Adrenal gland (tissue), 9 donors: ENCODE measurements at regions not wholly inside any gene's neighbourhood (a gene's known extent, or its start where the extent isn't known, plus 50 kb on each side); places are given as distances from the start of the nearest gene placed in this dataset.
"Not testable (repeated sequence)": the region's sequence is repeated elsewhere in the genome, so short reads cannot be mapped to it uniquely, and the experiment has no call there.

Source experiments
- DNase-seq, 7 donors: peaks; one replicate each; pipeline ENCODE4 v3.0.0-alpha.2; 2019 to 2020
- H3K27ac ChIP-seq, 5 donors: fragments of 200-600 bp; sonication (generic) in 4 of 5; 1 replicate in 3 of 5; 2 replicates in 2 of 5; pipeline versions ENCODE4 v1.5.1 to v1.8.0; 2016 to 2020; ENCODE audit warnings: mild to moderate bottlenecking in 1 of 5
- H3K27me3 ChIP-seq: fragments of 200-600 bp; 2 replicates; pipeline ENCODE4 v1.8.0; 2021
- H3K36me3 ChIP-seq, 2 donors: fragments of 200-600 bp; replicated peaks in 1 of 2; 1 replicate in 1 of 2; 2 replicates in 1 of 2; pipeline versions ENCODE4 v1.5.1 to v1.8.0; 2018 to 2022
- H3K4me1 ChIP-seq, 2 donors: fragments of 200-600 bp; replicated peaks in 1 of 2; 1 replicate in 1 of 2; 2 replicates in 1 of 2; pipeline versions ENCODE4 v1.5.1 to v1.8.0; 2018 to 2021
- H3K4me3 ChIP-seq, 4 donors: fragments of 200-600 bp; sonication (generic) in 3 of 4; one replicate each; pipeline ENCODE4 v1.5.1; 2016 to 2018
- H3K9me3 ChIP-seq, 3 donors: fragments of 200-600 bp; sonication (generic) in 1 of 3; replicated peaks in 1 of 3; 1 replicate in 2 of 3; 2 replicates in 1 of 3; pipeline versions ENCODE4 v1.5.1 to v1.8.0; 2016 to 2021
- CTCF ChIP-seq, 6 experiments: fragments of 450-650 bp in 4 of 6; fragments of 200-600 bp in 2 of 6; sonication (generic) in 1 of 6; IDR thresholded peaks; 1 replicate in 5 of 6; 2 replicates in 1 of 6; pipeline versions ENCODE4 v1.5.1 to v1.8.0; 2016 to 2021; ENCODE audit warnings: antibody characterized with exemption in 6 of 6, mild to moderate bottlenecking in 2 of 6, moderate library complexity in 1 of 6
- POLR2A ChIP-seq, 2 donors: fragments of 450-650 bp; IDR thresholded peaks; one replicate each; pipeline ENCODE4 v1.6.1; 2017; ENCODE audit warnings: antibody characterized with exemption in 2 of 2, mild to moderate bottlenecking in 2 of 2, moderate library complexity in 1 of 2
- WGBS, 4 donors: extraction: QIAGEN DNeasy Blood & Tissue Kit in 2 of 4; methylation state at CpG; one replicate each; pipeline versions ENCODE4 v1.1.5 to v1.1.7; 2013 to 2017; 5-methylcytosine and 5-hydroxymethylcytosine counted together
- intact Hi-C, 2 donors: fragments of 100-400 bp; cut with DNase I; formaldehyde crosslinking; loops; one replicate each; pipeline versions ENCODE4 v1.14.1 to v1.15.0; 2022 to 2023
- donor health status: healthy with polysubstance abuse.
- donor health status: Bipolar disorder and iron deficiency.
- donor health status: DM: yes; HTN: yes; CAD: no.
- donor health status: DM: no; HTN: no; CAD: no.
- donor health status: DM: no; HTN: no; CAD: no.

DNA sequence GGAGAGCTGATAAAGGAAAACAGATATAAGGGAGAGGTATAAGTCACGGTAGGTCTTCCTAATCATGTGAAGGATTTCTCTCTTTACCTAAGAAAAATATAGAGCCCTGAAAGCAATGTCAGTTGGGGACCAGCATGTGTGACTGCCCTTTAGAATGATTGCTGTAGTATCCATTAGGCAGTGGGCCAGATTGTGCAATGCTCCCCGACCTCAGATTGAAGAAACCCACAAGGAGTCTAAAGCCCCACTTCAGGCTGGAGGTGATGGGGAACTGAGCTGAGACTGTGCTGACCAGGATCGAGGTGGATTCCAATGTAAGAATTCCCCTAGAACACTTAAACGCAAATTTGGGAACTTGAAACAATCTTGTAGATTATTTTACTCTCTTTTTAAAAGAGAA, 614.4 kb downstream of the LIG4 start:
- 70 to 81% (median 75%) methylated on average over 4 of the region's 4 CpGs for WGBS, 4 donors
- intact Hi-C loops = no loop called here

DNA sequence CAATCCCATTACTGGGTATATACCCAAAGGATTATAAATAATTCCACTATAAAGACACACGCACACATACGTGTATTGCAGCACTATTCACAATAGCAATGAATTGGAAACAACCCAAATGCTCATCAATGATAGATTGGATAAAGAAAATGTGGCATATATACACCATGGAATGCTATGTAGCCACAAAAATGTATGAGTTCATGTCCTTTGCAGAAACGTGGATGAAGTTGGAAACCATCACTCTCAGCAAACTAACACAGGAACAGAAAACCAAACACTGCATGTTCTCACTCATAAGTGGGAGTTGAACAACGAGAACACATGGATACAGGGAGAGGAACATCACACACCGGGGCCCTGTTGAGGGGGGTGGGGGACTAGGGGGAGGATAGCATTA, 619.0 kb downstream of the LIG4 start:
- H3K4me3 ChIP-seq, H3K4me1 ChIP-seq, H3K36me3 ChIP-seq, H3K27me3 ChIP-seq, H3K9me3 ChIP-seq, intact Hi-C loops, H3K27ac ChIP-seq, DNase-seq: not testable (repeated sequence)
- WGBS, 4 donors = 64 to 75% (median 67%) methylated on average over 5 of the region's 5 CpGs

More for the DNA sequence above, 614.4 kb downstream of the LIG4 start:
- H3K4me1 ChIP-seq = no peaks in the 10 kb centered on the region
- no peaks in the 10 kb centered on the region for H3K27me3 ChIP-seq
- TF ChIP-seq CTCF (IDR thresholded peaks at IDR 0.05) (no peak), POLR2A (IDR thresholded peaks at IDR 0.05) (no peak)
- H3K27ac ChIP-seq = no peak overlapping the region
- no peaks in the 10 kb centered on the region for H3K9me3 ChIP-seq
- no peak overlapping the region for H3K4me3 ChIP-seq
- H3K36me3 ChIP-seq = no peaks in the 10 kb centered on the region
- DNase-seq = no peak

DNA sequence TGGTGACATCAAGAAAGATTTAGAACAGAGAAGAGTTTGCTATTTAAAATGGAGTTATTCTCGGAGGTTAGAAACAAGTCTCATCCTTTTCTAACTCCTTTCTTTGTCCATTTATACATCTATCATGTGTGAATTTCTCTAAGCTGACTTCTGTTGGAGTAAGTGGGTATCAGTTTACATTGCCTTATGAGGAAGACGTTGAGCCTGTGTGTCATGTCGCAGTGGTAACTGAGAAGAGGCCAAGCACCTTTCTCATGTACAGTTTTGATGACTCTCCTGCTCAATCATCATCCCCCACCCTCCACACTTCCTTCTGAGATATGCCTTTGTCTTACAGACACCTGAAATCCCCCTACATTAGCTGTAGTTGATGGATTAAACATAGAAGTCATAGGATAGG, 624.8 kb downstream of the LIG4 start:
- intact Hi-C loops = no loop called here
- H3K27ac ChIP-seq = no peak overlapping the region
- H3K4me3 ChIP-seq = no peak overlapping the region
- H3K9me3 ChIP-seq = no peaks in the 10 kb centered on the region
- no peak for DNase-seq
- no peaks in the 10 kb centered on the region for H3K4me1 ChIP-seq
- 59 to 67% (median 62%) methylated on average over 3 of the region's 3 CpGs for WGBS, 4 donors
- no peaks in the 10 kb centered on the region for H3K27me3 ChIP-seq
- no peaks in the 10 kb centered on the region for H3K36me3 ChIP-seq
- no peak for TF ChIP-seq CTCF (IDR thresholded peaks at IDR 0.05)
- TF ChIP-seq POLR2A (IDR thresholded peaks at IDR 0.05) = no peak

DNA sequence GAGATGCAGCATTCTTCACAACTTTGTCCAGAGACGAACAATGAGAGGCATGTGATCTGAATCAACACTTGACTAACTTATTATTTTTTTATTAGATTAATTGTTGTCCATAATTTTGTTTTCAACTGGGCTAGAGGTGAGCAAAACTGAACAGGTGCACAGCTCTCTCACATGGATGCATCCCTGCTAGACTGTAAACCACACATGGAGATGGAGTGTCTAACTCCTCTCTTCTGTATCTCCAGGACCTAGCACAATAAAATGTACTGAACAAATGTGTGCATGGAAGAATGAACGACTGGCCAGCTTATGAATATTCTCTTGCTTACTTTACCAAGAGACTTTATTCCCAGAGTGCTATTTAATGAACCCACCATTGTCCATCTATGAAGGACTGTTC, 627.7 kb downstream of the LIG4 start:
- Histone ChIP-seq H3K9me3 (no peaks in the 10 kb centered on the region), H3K27ac (no peak overlapping the region), H3K4me1 (no peaks in the 10 kb centered on the region), H3K4me3 (no peak overlapping the region), H3K27me3 (no peaks in the 10 kb centered on the region), H3K36me3 (no peaks in the 10 kb centered on the region)
- intact Hi-C loops = no loop called here
- TF ChIP-seq POLR2A (IDR thresholded peaks at IDR 0.05) = no peak
- TF ChIP-seq CTCF (IDR thresholded peaks at IDR 0.05) = no peak
- 54 to 69% (median 61%) methylated on average over 2 of the region's 2 CpGs for WGBS, 4 donors
- no peak for DNase-seq

GRCh38 chr13:107586216-107586615, 629.1 kb downstream of the LIG4 start:
- intact Hi-C loops = no loop called here
- Histone ChIP-seq H3K36me3 (no peaks in the 10 kb centered on the region), H3K9me3 (no peaks in the 10 kb centered on the region), H3K4me3 (no peak overlapping the region), H3K4me1 (no peaks in the 10 kb centered on the region), H3K27ac (no peak overlapping the region), H3K27me3 (no peaks in the 10 kb centered on the region)
- no peak for DNase-seq
- 57 to 67% (median 61%) methylated on average over 2 of the region's 2 CpGs for WGBS, 4 donors
- TF ChIP-seq POLR2A (IDR thresholded peaks at IDR 0.05) (no peak), CTCF (IDR thresholded peaks at IDR 0.05) (no peak)
